ENCODE measurements at regions not wholly inside any gene's neighbourhood (a gene's known extent, or its start where the extent isn't known, plus 50 kb on each side); places are given as distances from the start of the nearest gene placed in this dataset.

- TF ChIP-seq POLR2A (IDR thresholded peaks at IDR 0.05; ENCODE audit: control extremely low read depth in 1 of 2, low read depth in 2 of 2, low read length in 2 of 2): no peak
- no peak for TF ChIP-seq JUN (IDR thresholded peaks at IDR 0.05; ENCODE audit: low read depth, low read length)
- no peak for TF ChIP-seq CTCF (IDR thresholded peaks at IDR 0.05; ENCODE audit: control extremely low read depth in 1 of 3, insufficient read depth in 1 of 3, low read depth in 1 of 3, low read length in 3 of 3)
- TF ChIP-seq TEAD4 (IDR thresholded peaks at IDR 0.05; ENCODE audit: low read depth, low read length): no peak
- TF ChIP-seq TAF1 (IDR thresholded peaks at IDR 0.05; ENCODE audit: low read depth, low read length): no peak
- TF ChIP-seq YY1 (IDR thresholded peaks at IDR 0.05; ENCODE audit: low read depth, low read length): no peak
- no peak for TF ChIP-seq USF2 (IDR thresholded peaks at IDR 0.05; ENCODE audit: low read length)
- TF ChIP-seq ZNF274 (IDR thresholded peaks at IDR 0.05; ENCODE audit: borderline replicate concordance, extremely low read depth, low read length): no peak
These were observed 282.1 kb downstream of the MIAT start for GRCh38 chr22:26939466-26939865.

Data from H1 (cell line).